HepG2 (cell line): ENCODE measurements at regions not wholly inside any gene's neighbourhood (a gene's known extent, or its start where the extent isn't known, plus 50 kb on each side); places are given as distances from the start of the nearest gene placed in this dataset.

Experiments
- ATAC-seq: fragments of 200-7000 bp; cut with Tn5 transposase; 3 replicates; pipeline ENCODE4 v1.9.1; 2020; ENCODE audit warnings: mild to moderate bottlenecking, moderate library complexity
- BruUV-seq: library from RNA; stranded (reverse); fragments of 400-500 nt; replicated peaks from 2 replicates; lab custom pipeline; 2021; lab: Mats Ljungman, UMichigan
- CTCF ChIA-PET: fragments of 300-600 bp; formaldehyde crosslinking; extraction: SDS; loops from one replicate; lab custom pipeline; 2021; ENCODE audit warnings: low total read pairs, inconsistent platforms, low intra/inter-chr PET ratio; lab: Yijun Ruan, JAX
- POLR2A ChIA-PET: fragments of 350-600 bp; sonication (Branson Sonifier 250); formaldehyde crosslinking; loops from one replicate; lab custom pipeline; 2020; ENCODE audit warnings: antibody characterized with exemption, inconsistent platforms; lab: Yijun Ruan, JAX
- DNase-seq: peaks from one replicate; pipeline ENCODE4 v3.0.0-alpha.2; 2015; ENCODE audit warnings: low spot score
- FAIRE-seq: peaks from 3 replicates; lab custom pipeline; 2011; peaks lifted over from hg19 to GRCh38; lab: Jason Lieb, UNC
- H2AFZ ChIP-seq: one replicate; pipeline ENCODE4 v1.6.1; 2011; ENCODE audit warnings: low read length, inconsistent platforms
- H3K27ac ChIP-seq: fragments of 300-600 bp; 3 replicates; pipeline ENCODE4 v1.8.0; 2011; ENCODE audit warnings: mixed run types, mild to moderate bottlenecking, mixed read lengths, low read length, inconsistent platforms; ENCODE audit not compliant: insufficient read depth; ENCODE audit errors: extremely low read length
- H3K27me3 ChIP-seq, 2 experiments: fragments of 200-600 bp in 1 of 2; 2 replicates in 1 of 2; 3 replicates in 1 of 2; pipeline versions ENCODE4 v1.6.0 to v1.8.0; 2011; ENCODE audit warnings: low read length in 2 of 2, mild to moderate bottlenecking in 2 of 2, moderate library complexity in 2 of 2, inconsistent platforms in 1 of 2; ENCODE audit not compliant: insufficient read depth in 2 of 2, control insufficient read depth in 1 of 2
- H3K36me3 ChIP-seq, 2 experiments: fragments of 200-600 bp in 1 of 2; replicated peaks in 1 of 2; 2 replicates in 1 of 2; 3 replicates in 1 of 2; pipeline versions ENCODE4 v1.5.1 to v1.8.0; 2011; ENCODE audit warnings: low read length in 2 of 2, inconsistent platforms in 1 of 2; ENCODE audit not compliant: insufficient read depth in 2 of 2, control insufficient read depth in 1 of 2
- H3K4me1 ChIP-seq: 2 replicates; pipeline ENCODE4 v1.5.1; 2012; ENCODE audit warnings: low read length, inconsistent platforms; ENCODE audit not compliant: insufficient read depth
- H3K4me2 ChIP-seq: 2 replicates; pipeline ENCODE4 v1.6.0; 2011; ENCODE audit warnings: low read depth, low read length, inconsistent platforms
- H3K4me3 ChIP-seq, 3 experiments: fragments of 200-600 bp in 1 of 3; sonication (generic), shearing (Covaris generic) in 1 of 3; replicated peaks in 1 of 3; 2 replicates each; pipeline ENCODE4 v1.5.1; 2011 to 2016; ENCODE audit warnings: low read length in 3 of 3, inconsistent platforms in 2 of 3, low read depth in 2 of 3, mild to moderate bottlenecking in 2 of 3, control low read depth in 1 of 3, mixed read lengths in 1 of 3; ENCODE audit not compliant: insufficient read depth in 1 of 3
- H3K79me2 ChIP-seq: one replicate; pipeline ENCODE4 v1.6.1; 2011; ENCODE audit warnings: low read length, inconsistent platforms; ENCODE audit not compliant: insufficient read depth
- H3K9ac ChIP-seq: 2 replicates; pipeline ENCODE4 v1.6.0; 2011; ENCODE audit warnings: mild to moderate bottlenecking, low read depth, low read length, inconsistent platforms; ENCODE audit not compliant: insufficient read depth
- H3K9me3 ChIP-seq: 2 replicates; pipeline ENCODE4 v1.5.1; 2012; ENCODE audit warnings: mild to moderate bottlenecking, low read length
- H4K20me1 ChIP-seq: 2 replicates; pipeline ENCODE4 v1.6.0; 2011; ENCODE audit warnings: inconsistent platforms, mild to moderate bottlenecking, low read length, moderate library complexity; ENCODE audit not compliant: insufficient read depth
- FOXP1 ChIP-seq, 2 experiments: fragments of 450-650 bp in 1 of 2; IDR thresholded peaks; 2 replicates each; pipeline ENCODE4 v1.6.1; 2017 to 2018; ENCODE audit warnings: antibody characterized with exemption in 1 of 2
- WGBS: methylation state at CpG from one replicate; pipeline ENCODE4 v1.1.6; 2017; ENCODE audit warnings: low lambda C conversion rate; 5-methylcytosine and 5-hydroxymethylcytosine counted together
- in situ Hi-C: cut with HindIII; loops from 2 replicates; pipeline ENCODE4 v1.10.0; 2017; ENCODE audit warnings: low pct_unique_long_range_greater_than_20kb; ENCODE audit not compliant: extremely low pct_ligation_motif_present
- intact Hi-C: fragments of 100-400 bp; cut with micrococcal nuclease; formaldehyde crosslinking; loops from one replicate; pipeline ENCODE4 v1.10.0; 2022; ENCODE audit not compliant: unreplicated experiment
- TF ChIP-seq, protein P1 (sequence below): sonication (generic); formaldehyde crosslinking; IDR thresholded peaks from 2 replicates; pipeline ENCODE4 v1.4.0; 2020; ENCODE audit warnings: missing genetic modification reagents, borderline replicate concordance

DNA sequence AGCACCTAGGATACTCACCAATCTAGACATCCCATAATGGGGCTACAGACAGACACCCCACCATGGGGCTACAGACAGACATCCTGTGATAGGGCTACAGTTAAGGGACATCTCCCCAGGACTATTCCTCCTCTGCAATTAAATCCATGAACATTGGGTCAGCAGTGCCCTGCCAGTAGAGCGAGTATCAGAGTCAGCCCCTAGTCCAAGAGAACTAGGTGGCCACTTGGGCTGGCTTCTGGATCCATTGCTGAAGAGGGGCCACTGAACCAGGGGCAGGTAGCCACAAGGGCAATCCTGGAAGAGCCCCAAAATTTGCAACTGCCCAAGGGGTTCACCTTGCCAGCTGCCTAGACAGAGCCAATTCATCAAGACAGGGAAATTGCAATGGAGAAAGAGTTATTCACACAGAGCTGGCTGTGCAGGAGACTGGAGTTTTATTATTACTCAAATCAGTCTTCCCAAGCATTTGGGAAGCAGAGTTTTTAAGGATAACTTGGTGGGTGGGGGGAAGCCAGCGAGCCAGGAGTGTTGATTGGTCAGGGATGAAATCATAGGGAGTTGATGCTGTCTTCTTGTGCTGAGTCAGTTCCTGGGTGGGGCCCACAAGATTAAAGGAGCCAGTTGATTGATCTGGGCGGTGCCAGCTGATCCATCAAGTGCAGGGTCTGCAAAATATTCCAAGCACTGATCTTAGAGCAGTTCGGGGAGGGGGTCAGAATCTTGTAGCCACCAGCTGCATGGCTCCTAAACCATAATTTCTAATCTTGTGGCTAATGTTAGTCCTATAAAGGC, 170.2 kb upstream of the SMAD3 start:
- WGBS: 42% methylated on average over 3 of the region's 4 CpGs
- H3K9ac ChIP-seq: no peak overlapping the region
- DNase-seq (no peak), ATAC-seq (no peak), FAIRE-seq (no peak)
- no TSS peak for BruUV-seq
- no peak overlapping the region for H3K27ac ChIP-seq
- H3K36me3 ChIP-seq: no peaks in the 10 kb centered on the region
- no peaks in the 10 kb centered on the region for H3K9me3 ChIP-seq
- in situ Hi-C loops: no loop called here
- ChIA-PET CTCF (no interaction called here), POLR2A (interaction anchor here (0.6 kb wide), 1 partner anchor 956 kb away, joined by 3 read pairs; no protein-coding TSS in a partner anchor)
- TF ChIP-seq FOXP1 (IDR thresholded peaks at IDR 0.05): no peak
- no peak for TF ChIP-seq FOXP1 (CRISPR knock-in tag; IDR thresholded peaks at IDR 0.05)
- TF ChIP-seq, protein P1, sequence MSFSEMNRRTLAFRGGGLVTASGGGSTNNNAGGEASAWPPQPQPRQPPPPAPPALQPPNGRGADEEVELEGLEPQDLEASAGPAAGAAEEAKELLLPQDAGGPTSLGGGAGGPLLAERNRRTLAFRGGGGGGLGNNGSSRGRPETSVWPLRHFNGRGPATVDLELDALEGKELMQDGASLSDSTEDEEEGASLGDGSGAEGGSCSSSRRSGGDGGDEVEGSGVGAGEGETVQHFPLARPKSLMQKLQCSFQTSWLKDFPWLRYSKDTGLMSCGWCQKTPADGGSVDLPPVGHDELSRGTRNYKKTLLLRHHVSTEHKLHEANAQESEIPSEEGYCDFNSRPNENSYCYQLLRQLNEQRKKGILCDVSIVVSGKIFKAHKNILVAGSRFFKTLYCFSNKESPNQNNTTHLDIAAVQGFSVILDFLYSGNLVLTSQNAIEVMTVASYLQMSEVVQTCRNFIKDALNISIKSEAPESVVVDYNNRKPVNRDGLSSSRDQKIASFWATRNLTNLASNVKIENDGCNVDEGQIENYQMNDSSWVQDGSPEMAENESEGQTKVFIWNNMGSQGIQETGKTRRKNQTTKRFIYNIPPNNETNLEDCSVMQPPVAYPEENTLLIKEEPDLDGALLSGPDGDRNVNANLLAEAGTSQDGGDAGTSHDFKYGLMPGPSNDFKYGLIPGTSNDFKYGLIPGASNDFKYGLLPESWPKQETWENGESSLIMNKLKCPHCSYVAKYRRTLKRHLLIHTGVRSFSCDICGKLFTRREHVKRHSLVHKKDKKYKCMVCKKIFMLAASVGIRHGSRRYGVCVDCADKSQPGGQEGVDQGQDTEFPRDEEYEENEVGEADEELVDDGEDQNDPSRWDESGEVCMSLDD (CRISPR knock-in tag): no peak
- H2AFZ ChIP-seq: no peak overlapping the region
- intact Hi-C loops: no loop called here
- peaks cover 0 to 16% of the 10 kb centered on the region in 2 experiments; a peak in 1 of 5 replicates for H3K27me3 ChIP-seq
- 0 out of 2 replicates have a peak, but pooled peaks cover 10% of the 10 kb centered on the region for H3K4me1 ChIP-seq
- no peak overlapping the region for H3K4me3 ChIP-seq
- no peak overlapping the region for H3K4me2 ChIP-seq
- H4K20me1 ChIP-seq: no peaks in the 10 kb centered on the region
- H3K79me2 ChIP-seq: no peaks in the 10 kb centered on the region
